ENCODE measurements at regions not wholly inside any gene's neighbourhood (a gene's known extent, or its start where the extent isn't known, plus 50 kb on each side); places are given as distances from the start of the nearest gene placed in this dataset.
"Not testable (repeated sequence)": the region's sequence is repeated elsewhere in the genome, so short reads cannot be mapped to it uniquely, and the experiment has no call there.

DNA sequence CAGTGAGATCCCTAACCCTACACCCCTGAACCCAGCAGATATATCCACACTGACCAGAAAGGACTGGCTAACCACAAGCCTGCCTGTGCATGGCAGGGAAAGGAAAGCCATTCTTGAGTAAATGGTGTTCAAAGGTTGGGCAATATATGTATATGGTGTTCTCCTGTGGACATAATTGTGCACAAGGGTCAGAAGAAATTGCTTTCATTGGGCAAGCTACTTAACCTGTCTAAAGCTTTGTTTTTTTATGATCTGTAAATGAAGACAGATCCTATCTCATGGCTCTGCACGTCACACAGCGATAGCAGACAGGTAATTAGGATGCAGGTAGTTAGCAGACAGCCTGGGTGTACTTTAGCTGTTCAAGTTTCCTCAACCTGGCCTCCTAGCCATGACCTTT, 263.5 kb upstream of the PLGLB2 start:
- not testable (repeated sequence) for DNase-seq (ENCODE audit: low read depth in 3 of 3)

DNA sequence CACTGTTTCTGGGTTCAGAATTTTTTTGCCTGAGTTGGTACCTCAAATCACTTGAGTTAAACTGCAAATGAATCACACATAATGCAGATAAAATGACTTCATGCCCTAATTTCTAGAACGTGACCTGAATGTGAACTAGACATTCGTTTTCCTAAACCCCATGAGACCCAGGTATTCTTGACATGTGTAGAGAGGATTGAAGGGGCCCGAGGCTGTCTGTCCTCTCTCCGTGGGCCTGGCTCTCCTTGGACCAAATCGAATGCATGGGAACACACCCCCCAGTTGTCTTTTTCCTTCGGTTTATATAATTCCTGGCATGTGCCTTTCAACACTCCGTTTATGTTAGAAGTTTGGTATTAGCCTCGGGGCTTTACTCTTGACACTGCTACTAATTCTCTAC, 262.4 kb upstream of the PLGLB2 start:
- not testable (repeated sequence) for DNase-seq (ENCODE audit: low read depth in 3 of 3)

DNA sequence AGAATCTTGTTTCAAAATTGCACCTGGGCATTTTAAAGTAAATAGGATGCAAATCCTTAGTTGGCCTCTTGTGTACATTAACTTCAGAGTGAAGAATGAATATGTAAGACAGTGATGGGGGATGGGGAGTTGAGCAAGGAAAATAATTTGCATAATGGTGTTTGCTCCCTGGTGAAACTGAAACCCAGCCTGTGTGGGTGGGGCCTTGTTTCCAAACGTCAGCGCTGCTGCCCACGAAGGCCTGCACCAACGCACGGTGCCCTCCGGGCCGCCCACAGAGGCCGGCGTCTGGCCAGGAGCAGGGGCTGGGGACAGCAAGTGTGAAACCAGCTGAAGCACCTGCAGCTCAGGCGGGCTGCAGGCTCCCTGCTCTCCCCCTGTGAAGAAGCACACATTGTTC, 262.0 kb upstream of the PLGLB2 start:
- DNase-seq (ENCODE audit: low read depth in 3 of 3) = not testable (repeated sequence)

DNA sequence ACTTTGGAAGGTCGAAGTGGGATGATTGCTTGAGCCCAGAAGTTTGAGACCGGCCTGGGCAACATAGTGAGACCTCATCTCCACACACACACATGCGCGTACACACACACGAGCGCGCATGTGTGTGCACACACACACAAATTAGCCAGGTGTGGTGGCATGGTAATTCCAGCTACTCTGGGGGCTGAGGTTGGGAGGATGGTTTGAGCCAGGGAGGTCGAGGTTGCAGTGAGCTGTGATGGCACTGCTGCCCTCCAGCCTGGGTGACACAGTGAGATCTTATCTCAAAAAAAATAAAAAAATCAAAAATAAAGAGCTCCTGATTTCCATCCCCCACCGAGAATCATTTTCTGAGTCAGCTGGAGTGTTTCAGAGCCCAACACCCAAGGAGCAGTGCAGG, 261.5 kb upstream of the PLGLB2 start:
- not testable (repeated sequence) for DNase-seq (ENCODE audit: low read depth in 3 of 3)

DNA sequence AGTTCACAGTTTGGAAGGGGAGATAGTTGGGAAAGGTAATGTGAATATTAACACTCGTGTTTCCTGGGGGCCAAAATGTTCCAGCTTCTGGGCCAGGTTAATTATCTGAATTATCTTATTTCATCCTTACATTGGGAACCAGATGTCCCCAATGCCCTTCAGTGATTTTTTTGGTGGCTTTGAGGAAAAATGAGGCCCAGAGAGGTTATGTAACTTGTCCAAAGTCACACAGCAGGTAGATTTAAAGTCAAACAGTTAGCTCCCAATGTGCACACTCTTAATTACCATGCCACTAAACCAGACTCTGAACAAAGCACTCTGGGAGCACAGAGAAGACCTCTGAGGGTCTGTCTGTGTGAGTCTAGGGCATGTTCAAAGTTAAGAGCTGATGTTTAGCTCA, 259.9 kb upstream of the PLGLB2 start:
- not testable (repeated sequence) for DNase-seq (ENCODE audit: low read depth in 3 of 3)

DNA sequence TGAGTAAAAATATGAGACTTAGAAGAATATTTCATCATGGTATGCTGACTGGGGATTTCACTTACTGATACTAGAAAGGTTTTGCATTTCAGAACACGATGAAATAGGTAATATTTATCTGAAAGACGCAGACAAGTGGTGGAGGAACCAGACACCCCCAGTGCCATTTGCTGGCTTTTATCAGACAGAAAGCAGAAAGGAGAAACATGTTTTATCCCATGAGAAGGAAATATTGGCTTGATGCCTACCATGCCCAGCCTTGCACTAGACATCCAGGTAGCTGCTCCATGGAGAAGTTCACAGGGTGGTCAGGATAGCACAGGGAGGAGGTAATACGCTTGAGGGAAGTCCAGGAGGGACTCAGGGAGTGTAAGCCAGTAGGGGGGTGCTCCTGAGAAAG, 258.9 kb upstream of the PLGLB2 start:
- not testable (repeated sequence) for DNase-seq (ENCODE audit: low read depth in 3 of 3)

- DNase-seq (ENCODE audit: low read depth in 3 of 3) = not testable (repeated sequence)
Measured at GRCh38 chr2:87494846-87495245, 253.0 kb upstream of the PLGLB2 start.

DNA sequence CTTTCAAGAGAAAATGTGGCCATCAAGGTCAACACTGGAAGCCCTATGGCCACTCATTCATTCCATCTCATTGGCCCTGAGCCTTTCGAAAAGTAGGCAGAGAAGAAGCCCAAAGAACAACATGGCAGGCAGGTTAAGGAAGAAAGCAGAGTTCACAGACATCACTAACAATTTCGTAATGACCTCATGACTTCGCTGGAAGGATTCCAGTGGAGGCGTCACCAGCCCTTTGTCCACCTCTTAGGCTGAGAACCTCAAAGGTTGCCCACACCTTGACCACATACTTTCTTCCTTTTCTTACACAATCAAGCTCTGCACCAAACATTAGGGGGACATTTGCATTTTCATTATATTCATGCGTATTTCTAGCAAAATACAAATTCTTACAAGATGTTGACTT, 252.4 kb upstream of the PLGLB2 start:
- DNase-seq (ENCODE audit: low read depth in 3 of 3) = not testable (repeated sequence)

- DNase-seq (ENCODE audit: low read depth in 3 of 3) = not testable (repeated sequence)
Measured at GRCh38 chr2:87496036-87497006, 251.6 kb upstream of the PLGLB2 start.

DNA sequence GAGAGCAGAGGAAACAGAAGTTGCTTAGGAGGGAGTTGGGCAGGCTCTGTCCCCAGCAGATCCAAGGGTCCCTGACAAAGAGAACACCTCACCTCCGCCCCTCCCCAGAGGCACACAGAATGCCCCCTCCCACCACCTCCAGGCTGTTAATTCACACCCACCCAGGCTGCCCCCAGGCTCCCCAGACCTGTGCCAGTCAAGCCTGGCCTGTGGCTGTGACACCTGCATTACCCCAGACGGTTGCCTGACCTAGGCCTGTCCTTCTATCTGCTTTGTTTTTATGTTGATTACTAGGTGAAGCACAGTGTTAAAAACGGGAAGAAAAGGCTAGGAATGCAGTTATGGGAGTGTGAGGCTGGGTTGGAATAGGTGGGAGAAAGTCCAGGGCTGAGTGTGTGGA, 250.8 kb upstream of the PLGLB2 start:
- not testable (repeated sequence) for DNase-seq (ENCODE audit: low read depth in 3 of 3)

GRCh38 chr2:87497700-87498099, 250.2 kb upstream of the PLGLB2 start:
- DNase-seq (ENCODE audit: low read depth in 3 of 3) = not testable (repeated sequence)

DNA sequence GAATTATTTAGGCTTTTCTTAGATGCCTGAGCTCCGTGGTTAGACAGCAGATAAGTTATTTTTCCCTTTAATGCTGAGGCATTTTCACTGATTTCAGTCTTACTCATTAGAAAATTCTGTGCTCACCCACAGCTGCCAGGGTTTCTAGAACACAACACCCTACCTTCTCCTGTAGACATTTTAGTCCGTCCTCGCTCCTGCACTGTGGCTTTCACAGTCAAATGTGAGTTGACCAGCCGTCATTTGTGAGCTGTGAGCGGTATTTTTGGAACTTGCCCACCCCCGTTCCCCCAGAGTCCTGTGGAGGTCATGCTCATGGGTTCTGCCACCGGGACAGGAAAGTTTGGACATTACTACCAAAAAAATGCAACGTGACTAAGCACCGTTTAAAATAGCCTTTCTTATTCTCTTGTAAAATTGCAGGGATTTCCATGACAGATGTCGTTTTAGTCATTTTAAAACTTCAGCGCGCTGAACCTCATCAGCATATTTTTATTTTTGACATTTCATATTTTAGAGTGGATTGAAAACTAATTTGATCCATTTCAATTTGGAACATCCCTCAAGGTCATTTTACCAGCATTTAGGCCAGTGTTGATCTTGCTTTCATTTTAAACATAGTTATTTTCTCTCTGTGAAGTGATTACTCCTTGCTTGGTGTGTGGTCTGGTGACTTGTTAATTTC, 249.6 kb upstream of the PLGLB2 start:
- not testable (repeated sequence) for DNase-seq (ENCODE audit: low read depth in 3 of 3)

GRCh38 chr2:87498854-87499238, 249.0 kb upstream of the PLGLB2 start:
- DNase-seq (ENCODE audit: low read depth in 3 of 3) = not testable (repeated sequence)

DNA sequence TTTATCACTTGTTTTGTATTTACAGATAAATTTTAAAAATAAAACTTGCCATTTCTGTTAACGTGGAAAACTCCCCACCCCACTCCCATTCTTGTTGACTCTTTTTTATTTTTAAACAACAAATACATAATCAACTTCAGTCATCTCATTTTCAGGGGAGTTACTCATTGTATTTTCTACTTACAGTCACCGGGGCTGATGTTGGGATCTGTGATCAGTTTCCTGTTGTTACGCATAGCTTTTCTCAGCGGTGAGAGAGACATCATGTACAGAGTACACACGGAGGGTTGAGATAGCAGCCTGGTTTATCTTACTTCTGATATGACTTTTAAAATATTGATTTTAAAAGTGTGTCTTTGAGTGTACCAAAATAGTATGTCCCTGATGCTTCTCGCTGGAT, 248.0 kb upstream of the PLGLB2 start:
- DNase-seq (ENCODE audit: low read depth in 3 of 3) = not testable (repeated sequence)

GRCh38 chr2:87500421-87500820, 247.5 kb upstream of the PLGLB2 start:
- not testable (repeated sequence) for DNase-seq (ENCODE audit: low read depth in 3 of 3)

GRCh38 chr2:87500951-87501350, 246.9 kb upstream of the PLGLB2 start:
- not testable (repeated sequence) for DNase-seq (ENCODE audit: low read depth in 3 of 3)

DNA sequence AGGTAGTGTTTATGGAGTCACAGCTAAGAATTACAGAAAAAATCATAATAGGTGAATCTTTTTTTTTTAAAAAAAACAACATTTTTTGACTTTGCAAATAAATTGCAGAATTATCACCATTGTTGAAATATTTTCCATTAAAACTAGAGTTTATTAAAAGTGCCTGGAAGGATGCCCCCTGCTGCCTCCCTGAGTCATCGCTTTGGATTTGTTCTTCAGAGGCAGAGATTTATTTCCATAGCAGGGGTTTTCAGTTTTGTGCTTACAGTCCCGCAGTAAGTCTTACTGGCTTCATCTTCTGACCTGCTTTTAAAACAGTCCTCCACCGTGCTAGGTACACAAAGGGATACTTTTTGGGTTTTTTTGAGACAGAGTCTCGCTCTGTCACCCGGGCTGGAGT, 244.9 kb upstream of the PLGLB2 start:
- DNase-seq (ENCODE audit: low read depth in 3 of 3) = not testable (repeated sequence)

DNA sequence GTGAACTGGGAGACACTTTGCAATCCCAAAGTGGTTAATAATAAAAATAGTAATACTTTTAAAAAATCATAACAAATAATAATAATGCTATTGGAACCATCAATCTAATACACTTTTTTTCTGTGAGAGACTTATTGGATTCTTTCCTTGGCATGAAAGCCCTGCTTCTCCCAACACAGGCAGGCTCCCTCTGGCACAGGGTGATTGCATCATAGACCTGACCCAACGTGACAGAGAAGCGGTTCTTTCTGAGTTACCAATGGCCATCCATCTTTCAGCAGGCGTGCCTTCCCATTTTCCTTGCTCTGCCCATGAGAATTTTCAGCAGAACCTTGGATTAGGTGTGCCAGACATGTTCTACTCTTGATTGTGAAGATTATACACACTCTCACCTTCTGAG, 242.6 kb upstream of the PLGLB2 start:
- not testable (repeated sequence) for DNase-seq (ENCODE audit: low read depth in 3 of 3)

GRCh38 chr2:87505909-87506308, 242.0 kb upstream of the PLGLB2 start:
- DNase-seq (ENCODE audit: low read depth in 3 of 3) = not testable (repeated sequence)

GRCh38 chr2:87507378-87508348, 240.2 kb upstream of the PLGLB2 start:
- not testable (repeated sequence) for DNase-seq (ENCODE audit: low read depth in 3 of 3)

GRCh38 chr2:87511195-87511778, 236.6 kb upstream of the PLGLB2 start:
- DNase-seq (ENCODE audit: low read depth in 3 of 3) = not testable (repeated sequence)
